HepG2 (cell line): ENCODE measurements at regions not wholly inside any gene's neighbourhood (a gene's known extent, or its start where the extent isn't known, plus 50 kb on each side); places are given as distances from the start of the nearest gene placed in this dataset.

Experiments used
- POLR2AphosphoS5 ChIP-seq: IDR thresholded peaks from 2 replicates; pipeline ENCODE4 v1.6.1; 2012; ENCODE audit warnings: low read depth, low read length
- SP5 ChIP-seq: IDR thresholded peaks from 2 replicates; pipeline ENCODE4 v1.6.1; 2016; ENCODE audit warnings: low read depth, borderline replicate concordance

DNA sequence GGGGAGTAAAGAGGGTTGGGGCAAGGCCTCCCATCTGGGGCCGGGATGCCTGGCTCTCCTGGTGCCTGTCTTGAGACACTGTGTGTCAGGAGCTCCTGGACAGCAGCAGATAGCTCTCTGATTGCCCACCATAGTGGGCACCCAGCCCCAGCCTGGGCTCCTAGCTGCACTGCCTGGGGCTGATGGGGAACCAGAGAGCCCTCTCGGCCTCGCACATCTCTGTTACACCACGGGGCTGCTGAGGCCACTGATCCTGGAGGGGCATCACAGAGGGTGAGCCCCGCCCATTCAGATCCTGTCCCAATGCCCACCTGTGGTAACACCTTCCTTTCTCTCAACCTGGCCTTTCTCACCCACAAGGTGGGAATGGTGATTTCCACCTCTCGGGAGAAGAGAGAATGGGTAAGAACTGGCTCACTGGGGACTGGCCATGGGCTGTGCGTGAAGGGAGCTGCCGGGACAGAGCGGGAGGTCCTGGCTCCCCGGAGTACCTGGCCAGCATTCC, 135.9 kb downstream of the URI1 start:
- TF ChIP-seq POLR2AphosphoS5, result no peak
- TF ChIP-seq SP5 (CRISPR knock-in tag), result no peak
